ENCODE measurements at regions not wholly inside any gene's neighbourhood (a gene's known extent, or its start where the extent isn't known, plus 50 kb on each side); places are given as distances from the start of the nearest gene placed in this dataset.

DNA sequence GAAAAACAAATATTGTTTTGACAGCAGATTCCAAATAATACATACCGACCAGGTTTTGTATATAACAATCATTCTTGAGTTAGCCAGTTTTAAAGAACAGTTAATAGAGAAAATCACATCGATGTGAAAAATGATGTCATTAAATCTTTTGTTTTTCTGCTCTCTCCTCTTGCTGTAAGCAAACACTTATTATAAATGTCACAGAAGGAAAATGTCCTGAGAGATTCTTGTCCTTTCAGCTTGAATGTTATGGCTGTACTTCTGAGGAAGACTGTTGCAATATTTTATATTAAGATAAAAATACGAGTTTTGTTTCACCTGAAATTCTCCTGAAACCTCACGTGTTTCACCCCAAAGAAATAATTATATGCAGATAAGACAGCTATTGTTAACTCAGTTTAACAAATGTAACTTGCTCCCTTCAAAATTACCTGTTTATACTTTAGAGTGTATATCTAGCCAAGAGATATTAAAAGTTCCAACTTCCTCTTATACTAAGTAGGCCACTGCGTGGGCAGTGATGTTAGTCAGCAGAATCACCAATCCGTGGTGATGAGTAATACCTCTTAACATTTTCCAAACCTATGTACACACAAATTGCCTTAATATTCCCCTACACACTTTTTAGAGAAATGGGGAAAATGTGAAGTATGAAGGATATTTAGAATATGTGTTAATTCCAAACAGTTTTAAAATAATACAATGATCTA, 1111.4 kb upstream of the CITED2 start:
- Histone ChIP-seq H3K4me1 (ENCODE audit: insufficient read depth) (no peaks in the 10 kb centered on the region), H2AFZ (no peak overlapping the region), H3K36me3 (replicated peaks; ENCODE audit: insufficient read depth, low read depth) (no peaks in the 10 kb centered on the region), H3K79me2 (no peaks in the 10 kb centered on the region), H3K27ac (no peak overlapping the region), H4K20me1 (ENCODE audit: insufficient read depth, poor library complexity, severe bottlenecking) (no peaks in the 10 kb centered on the region), H3K27me3 (no peaks in the 10 kb centered on the region), H3K4me2 (no peak overlapping the region), H3K4me3 (no peak overlapping the region), H3K9me2 (replicated peaks; ENCODE audit: insufficient read depth) (no peaks in the 10 kb centered on the region), H3K9me3 (ENCODE audit: low read depth) (no peaks in the 10 kb centered on the region)
- 71% methylated on average over 6 of the region's 6 CpGs for WGBS (ENCODE audit: low lambda C conversion rate, missing lambda C conversion rate)
- TF ChIP-seq, protein P1, sequence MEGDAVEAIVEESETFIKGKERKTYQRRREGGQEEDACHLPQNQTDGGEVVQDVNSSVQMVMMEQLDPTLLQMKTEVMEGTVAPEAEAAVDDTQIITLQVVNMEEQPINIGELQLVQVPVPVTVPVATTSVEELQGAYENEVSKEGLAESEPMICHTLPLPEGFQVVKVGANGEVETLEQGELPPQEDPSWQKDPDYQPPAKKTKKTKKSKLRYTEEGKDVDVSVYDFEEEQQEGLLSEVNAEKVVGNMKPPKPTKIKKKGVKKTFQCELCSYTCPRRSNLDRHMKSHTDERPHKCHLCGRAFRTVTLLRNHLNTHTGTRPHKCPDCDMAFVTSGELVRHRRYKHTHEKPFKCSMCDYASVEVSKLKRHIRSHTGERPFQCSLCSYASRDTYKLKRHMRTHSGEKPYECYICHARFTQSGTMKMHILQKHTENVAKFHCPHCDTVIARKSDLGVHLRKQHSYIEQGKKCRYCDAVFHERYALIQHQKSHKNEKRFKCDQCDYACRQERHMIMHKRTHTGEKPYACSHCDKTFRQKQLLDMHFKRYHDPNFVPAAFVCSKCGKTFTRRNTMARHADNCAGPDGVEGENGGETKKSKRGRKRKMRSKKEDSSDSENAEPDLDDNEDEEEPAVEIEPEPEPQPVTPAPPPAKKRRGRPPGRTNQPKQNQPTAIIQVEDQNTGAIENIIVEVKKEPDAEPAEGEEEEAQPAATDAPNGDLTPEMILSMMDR (IDR thresholded peaks at IDR 0.05; ENCODE audit: poor library complexity): no peak
- TF ChIP-seq EZH2phosphoT487 (IDR thresholded peaks at IDR 0.05; ENCODE audit: low read depth, severe bottlenecking, unreplicated experiment) (no peak), EZH2 (IDR thresholded peaks at IDR 0.05; ENCODE audit: borderline replicate concordance) (no peak)
- peak; percentile 12 for DNase-seq (ENCODE audit: low spot score)

DNA sequence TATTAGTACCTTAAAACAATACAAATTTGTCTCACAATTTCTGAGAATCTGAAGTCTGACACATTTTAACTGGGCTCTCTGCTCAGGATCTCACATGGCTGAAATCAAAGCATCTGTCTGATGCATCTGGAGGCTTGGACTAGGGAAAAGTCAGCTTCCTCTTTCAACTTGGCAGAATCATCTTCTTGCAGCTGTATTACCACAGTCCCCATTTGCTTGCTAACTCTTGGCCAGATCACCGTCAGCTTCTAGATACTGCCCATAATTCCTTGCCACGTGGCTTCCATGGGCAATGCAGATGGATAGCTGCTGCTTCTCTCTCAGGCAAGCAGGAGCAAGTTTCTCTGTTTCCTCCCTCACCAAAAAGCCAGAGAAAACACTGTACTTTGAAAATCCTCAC, 1106.4 kb upstream of the CITED2 start:
- Histone ChIP-seq H3K36me3 (replicated peaks; ENCODE audit: insufficient read depth, low read depth) (no peaks in the 10 kb centered on the region), H3K9me2 (replicated peaks; ENCODE audit: insufficient read depth) (no peaks in the 10 kb centered on the region), H3K9me3 (ENCODE audit: low read depth) (no peaks in the 10 kb centered on the region), H4K20me1 (ENCODE audit: insufficient read depth, poor library complexity, severe bottlenecking) (no peaks in the 10 kb centered on the region), H3K27ac (no peak overlapping the region), H2AFZ (no peak overlapping the region), H3K4me3 (no peak overlapping the region), H3K27me3 (no peaks in the 10 kb centered on the region), H3K4me2 (no peak overlapping the region), H3K79me2 (no peaks in the 10 kb centered on the region), H3K4me1 (ENCODE audit: insufficient read depth) (no peaks in the 10 kb centered on the region)
- TF ChIP-seq EZH2 (IDR thresholded peaks at IDR 0.05; ENCODE audit: borderline replicate concordance) (no peak), EZH2phosphoT487 (IDR thresholded peaks at IDR 0.05; ENCODE audit: low read depth, severe bottlenecking, unreplicated experiment) (no peak)
- TF ChIP-seq, protein P1 (IDR thresholded peaks at IDR 0.05; ENCODE audit: poor library complexity): no peak
- WGBS (ENCODE audit: low lambda C conversion rate, missing lambda C conversion rate): 67% methylated on average over 2 of the region's 2 CpGs
- no peak for DNase-seq (ENCODE audit: low spot score)

DNA sequence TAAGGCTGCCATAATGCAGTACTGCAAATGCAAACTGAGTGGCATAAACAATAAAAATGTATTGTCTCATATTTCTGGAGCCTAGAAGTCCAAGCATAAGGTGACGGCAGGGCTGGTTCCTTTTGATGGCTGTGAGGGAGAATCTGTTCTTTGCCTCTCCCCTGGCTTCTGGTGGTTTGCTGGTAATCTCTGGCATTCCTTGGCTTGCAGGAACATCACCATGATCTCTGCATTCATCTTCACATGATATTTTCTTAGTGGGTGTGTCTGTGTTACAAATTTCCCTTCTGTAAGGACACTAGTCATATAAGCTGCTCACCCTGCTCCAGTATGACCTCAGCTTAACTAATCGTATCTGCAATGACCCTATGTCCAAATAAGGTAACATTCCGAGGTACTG, 1104.2 kb upstream of the CITED2 start:
- no peak for TF ChIP-seq EZH2phosphoT487 (IDR thresholded peaks at IDR 0.05; ENCODE audit: low read depth, severe bottlenecking, unreplicated experiment)
- TF ChIP-seq, protein P1 (IDR thresholded peaks at IDR 0.05; ENCODE audit: poor library complexity): no peak
- no peak for TF ChIP-seq EZH2 (IDR thresholded peaks at IDR 0.05; ENCODE audit: borderline replicate concordance)
- WGBS (ENCODE audit: low lambda C conversion rate, missing lambda C conversion rate): 93% methylated on average over 3 of the region's 3 CpGs
- Histone ChIP-seq H3K9me3 (ENCODE audit: low read depth) (no peaks in the 10 kb centered on the region), H3K4me3 (no peak overlapping the region), H4K20me1 (ENCODE audit: insufficient read depth, poor library complexity, severe bottlenecking) (no peaks in the 10 kb centered on the region), H3K27me3 (no peaks in the 10 kb centered on the region), H3K27ac (no peak overlapping the region), H3K9me2 (replicated peaks; ENCODE audit: insufficient read depth) (no peaks in the 10 kb centered on the region), H3K4me2 (no peak overlapping the region), H2AFZ (no peak overlapping the region), H3K4me1 (ENCODE audit: insufficient read depth) (no peaks in the 10 kb centered on the region), H3K36me3 (replicated peaks; ENCODE audit: insufficient read depth, low read depth) (no peaks in the 10 kb centered on the region), H3K79me2 (no peaks in the 10 kb centered on the region)
- DNase-seq (ENCODE audit: low spot score): no peak

Data from hepatocyte (in vitro differentiated cells).